GM12872 (cell line): ENCODE measurements at regions not wholly inside any gene's neighbourhood (a gene's known extent, or its start where the extent isn't known, plus 50 kb on each side); places are given as distances from the start of the nearest gene placed in this dataset.

Experiments used
- TF ChIP-seq, protein P1 (sequence below): IDR thresholded peaks from 3 replicates; pipeline ENCODE4 v1.5.1; 2011; ENCODE audit warnings: low read depth, mild to moderate bottlenecking, low read length, moderate library complexity; ENCODE audit not compliant: insufficient read depth

DNA sequence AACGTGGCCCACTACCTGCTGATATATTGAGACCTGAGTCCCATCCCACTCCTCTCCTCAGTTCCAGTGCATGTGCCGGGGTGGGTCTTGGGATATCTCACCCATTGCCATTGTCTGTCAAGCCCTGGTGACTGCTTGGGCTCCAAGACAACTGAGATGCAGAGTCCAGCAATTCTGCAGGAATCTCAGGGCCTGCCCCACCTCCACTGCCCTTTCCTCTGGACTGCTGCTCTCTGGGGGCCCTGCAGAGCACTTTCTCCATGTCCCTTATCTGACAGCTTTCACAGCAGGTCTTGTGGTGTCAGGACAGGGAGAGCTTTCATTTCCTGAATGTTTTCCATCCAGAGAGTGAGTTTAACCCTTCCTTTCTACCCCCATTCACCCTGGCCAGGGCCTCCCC lies 152.9 kb downstream of the ARL4C start:
- TF ChIP-seq, protein P1, sequence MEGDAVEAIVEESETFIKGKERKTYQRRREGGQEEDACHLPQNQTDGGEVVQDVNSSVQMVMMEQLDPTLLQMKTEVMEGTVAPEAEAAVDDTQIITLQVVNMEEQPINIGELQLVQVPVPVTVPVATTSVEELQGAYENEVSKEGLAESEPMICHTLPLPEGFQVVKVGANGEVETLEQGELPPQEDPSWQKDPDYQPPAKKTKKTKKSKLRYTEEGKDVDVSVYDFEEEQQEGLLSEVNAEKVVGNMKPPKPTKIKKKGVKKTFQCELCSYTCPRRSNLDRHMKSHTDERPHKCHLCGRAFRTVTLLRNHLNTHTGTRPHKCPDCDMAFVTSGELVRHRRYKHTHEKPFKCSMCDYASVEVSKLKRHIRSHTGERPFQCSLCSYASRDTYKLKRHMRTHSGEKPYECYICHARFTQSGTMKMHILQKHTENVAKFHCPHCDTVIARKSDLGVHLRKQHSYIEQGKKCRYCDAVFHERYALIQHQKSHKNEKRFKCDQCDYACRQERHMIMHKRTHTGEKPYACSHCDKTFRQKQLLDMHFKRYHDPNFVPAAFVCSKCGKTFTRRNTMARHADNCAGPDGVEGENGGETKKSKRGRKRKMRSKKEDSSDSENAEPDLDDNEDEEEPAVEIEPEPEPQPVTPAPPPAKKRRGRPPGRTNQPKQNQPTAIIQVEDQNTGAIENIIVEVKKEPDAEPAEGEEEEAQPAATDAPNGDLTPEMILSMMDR: no peak

DNA sequence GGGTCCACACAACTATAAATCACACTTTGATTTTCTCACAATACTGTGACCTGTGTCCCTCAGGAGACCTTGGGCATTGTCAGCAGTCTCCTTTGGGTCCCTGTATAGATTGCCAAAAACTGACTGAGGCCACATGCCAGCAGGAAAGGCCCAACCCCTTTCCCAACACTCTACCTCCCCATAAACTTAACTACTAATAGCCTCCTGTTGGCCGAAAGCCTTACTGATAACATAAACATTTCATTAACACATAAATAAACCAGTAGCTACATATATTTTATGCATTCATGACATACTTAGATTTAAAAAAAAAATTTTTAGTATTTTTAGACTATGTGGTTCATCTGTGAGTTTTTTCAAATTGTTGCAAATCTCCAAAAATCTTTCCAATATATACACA lies 153.5 kb downstream of the ARL4C start:
- TF ChIP-seq, protein P1: no peak

DNA sequence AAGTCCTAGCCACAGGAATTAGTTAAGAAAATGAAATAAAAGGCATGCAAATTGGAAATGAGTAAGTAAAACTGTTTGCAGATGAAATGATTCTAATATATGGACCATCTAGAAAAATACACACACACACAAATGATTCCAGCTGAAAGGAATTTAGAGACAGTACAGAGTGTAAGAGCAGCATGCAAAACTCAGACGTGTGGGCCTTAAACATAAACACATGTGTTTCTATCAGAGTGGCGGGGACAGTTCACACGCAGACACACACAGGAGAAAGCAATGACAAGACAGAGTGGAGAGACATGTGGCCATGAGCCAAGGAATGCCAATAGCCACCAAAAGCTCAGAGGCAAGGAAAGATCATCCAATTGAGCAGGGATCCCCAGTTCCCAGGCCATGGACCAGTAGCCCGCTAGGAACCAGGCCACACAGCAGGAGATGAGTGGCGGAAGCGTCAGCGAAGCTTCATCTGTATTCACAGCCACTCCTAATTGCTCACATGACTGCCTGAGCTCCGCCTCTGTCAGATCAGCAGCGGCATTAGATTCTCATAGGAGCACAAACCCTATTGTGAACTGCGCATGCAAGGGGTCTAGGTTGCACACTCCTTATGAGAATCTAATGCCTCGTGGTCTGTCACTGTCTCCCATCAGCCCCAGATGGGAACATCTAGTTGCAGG lies 155.4 kb downstream of the ARL4C start:
- TF ChIP-seq, protein P1: no peak

DNA sequence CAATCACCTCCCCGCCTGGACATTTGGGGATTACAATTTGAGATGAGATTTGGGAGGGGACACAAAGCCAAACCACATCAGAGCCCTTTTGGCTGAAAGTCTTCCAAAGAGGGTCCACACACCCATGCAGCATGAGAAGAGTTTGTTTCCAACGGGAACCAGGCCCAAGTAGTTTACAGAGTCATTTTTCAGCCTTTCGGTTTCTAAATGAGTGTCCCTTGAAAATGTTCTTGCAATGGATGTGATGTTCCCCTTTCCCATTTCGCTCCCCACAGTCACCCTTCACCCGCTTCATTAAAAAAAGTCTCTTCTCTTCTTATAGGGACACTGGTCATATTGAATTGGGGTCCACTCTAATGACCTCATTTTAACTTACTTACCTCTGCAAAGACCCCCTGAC lies 157.4 kb downstream of the ARL4C start:
- TF ChIP-seq, protein P1: no peak

DNA sequence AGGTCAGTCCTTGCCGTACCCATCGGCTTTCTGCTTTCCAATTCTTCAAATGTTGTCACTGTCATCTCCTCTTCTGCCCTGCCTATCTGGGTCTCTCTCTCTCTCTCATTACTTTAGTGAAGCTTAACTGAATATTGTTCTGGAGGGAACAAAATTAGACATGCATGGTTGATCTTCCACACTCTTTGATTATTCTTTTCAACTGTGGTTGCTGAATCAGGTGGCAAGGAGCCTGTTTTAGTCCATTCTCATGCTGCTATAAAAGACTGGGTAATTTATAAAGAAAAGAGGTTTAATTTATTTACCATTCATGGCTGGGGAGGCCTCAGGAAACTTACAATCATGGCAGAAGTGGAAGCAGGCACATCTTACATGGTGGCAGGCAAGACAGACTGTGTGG lies 157.9 kb downstream of the ARL4C start:
- TF ChIP-seq, protein P1: no peak

DNA sequence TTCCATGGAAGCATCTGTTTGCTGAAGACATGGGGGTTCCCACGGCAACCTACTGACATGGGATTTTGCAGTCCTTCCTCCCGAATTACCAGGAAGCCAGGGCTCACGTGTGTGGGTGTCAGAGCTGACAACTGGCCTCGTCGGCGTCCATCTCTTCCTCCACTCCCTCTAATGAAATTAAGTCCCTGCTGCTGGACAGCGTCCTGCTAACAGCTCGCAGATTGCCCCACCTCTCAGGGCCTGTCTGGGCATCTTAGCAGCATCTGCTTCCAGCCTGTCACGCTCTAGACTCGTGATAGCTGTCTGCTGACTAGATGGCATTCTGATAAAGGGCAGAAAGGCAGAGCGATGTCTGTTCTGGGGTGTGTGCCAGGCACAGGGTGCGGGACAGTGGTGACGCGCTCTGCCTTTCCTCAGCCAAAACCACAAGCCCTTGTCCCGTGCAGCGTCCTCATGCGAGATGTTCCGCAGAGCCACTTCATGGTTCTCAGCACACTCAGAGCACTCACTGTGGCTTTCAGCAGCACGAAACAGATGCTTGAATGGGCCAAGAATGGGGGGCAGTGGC lies 161.1 kb downstream of the ARL4C start:
- TF ChIP-seq, protein P1: no peak

DNA sequence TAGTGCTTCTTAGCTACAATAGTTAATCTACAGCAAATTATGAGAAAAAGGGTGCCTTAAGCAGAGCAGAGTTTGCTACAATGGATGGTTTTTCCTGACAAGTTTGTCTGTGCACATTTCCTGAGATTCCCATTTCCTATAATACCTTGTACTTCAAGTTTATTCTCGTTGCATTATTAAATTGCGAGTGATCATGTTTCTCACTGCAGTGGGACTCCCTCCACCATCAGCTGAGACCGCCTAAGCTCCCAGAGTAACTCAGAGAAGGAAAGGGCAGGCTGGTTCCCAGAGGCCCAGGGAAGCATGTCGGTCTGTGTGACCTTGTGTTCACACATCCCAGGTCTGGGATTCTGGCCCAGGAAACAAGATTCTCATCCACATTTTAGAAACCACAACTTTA lies 162.1 kb downstream of the ARL4C start:
- TF ChIP-seq, protein P1: no peak

DNA sequence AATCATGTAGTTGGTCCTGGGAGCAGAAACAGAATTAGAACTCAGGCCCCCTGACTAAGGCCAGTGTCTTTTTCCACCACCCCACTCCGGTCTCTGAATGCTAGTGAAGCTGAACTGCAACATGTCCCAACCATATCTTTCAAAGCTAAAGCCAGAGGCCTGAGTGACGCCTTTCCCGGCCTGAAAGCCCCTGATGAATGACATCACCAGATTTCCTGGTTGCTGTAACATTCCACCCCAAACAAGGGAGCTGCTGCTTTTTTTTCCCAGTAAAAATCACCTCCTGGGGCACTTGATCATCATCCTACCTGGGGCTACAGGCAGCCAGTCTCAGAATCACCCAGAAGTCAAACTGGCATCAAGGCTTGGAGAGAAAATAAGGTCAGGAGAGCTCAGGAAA lies 162.7 kb downstream of the ARL4C start:
- TF ChIP-seq, protein P1: no peak
